ENCODE measurements at regions not wholly inside any gene's neighbourhood (a gene's known extent, or its start where the extent isn't known, plus 50 kb on each side); places are given as distances from the start of the nearest gene placed in this dataset.

DNA sequence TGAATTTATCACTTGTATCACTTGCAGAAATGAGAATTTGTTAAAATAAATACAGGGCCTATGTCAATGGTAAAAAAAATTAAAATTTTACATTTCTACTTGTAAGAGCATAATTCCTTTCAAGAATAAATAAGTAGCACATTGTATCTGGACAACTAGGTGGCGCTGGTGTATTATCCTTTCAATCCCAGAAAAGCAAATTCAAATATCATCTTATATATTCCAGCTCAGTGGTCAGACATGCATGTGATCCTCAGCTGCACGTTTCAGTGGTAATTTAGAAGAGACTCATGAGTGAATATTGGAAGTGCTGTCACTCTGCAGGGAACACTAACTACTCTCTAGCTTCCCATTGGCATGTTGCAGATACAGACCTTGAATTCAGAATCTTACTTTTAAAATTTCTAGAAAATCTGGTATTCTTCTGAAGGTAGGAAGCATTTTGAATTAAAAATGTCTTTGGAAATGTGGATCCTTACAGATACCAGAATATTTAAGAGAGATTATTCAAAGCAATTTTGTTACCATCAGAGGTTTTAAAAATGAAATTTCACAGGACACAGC lies 1414.7 kb upstream of the TENM3 start:
- H3K27me3 ChIP-seq (ENCODE audit: insufficient read depth, low read length), result no peaks in the 10 kb centered on the region
- no peaks in the 10 kb centered on the region for H3K36me3 ChIP-seq (ENCODE audit: control insufficient read depth in 1 of 2, insufficient read depth in 2 of 2, low read length in 2 of 2)
- H3K4me3 ChIP-seq (replicated peaks in 1 of 2; ENCODE audit: low read depth in 1 of 2, low read length in 2 of 2), result no peak overlapping the region
- H3K9ac ChIP-seq (ENCODE audit: low read length), result no peak overlapping the region
- BruUV-seq (replicated peaks), result no TSS peak
- no peak overlapping the region for H3K27ac ChIP-seq (ENCODE audit: low read depth, low read length)
- TF ChIP-seq, protein P1, sequence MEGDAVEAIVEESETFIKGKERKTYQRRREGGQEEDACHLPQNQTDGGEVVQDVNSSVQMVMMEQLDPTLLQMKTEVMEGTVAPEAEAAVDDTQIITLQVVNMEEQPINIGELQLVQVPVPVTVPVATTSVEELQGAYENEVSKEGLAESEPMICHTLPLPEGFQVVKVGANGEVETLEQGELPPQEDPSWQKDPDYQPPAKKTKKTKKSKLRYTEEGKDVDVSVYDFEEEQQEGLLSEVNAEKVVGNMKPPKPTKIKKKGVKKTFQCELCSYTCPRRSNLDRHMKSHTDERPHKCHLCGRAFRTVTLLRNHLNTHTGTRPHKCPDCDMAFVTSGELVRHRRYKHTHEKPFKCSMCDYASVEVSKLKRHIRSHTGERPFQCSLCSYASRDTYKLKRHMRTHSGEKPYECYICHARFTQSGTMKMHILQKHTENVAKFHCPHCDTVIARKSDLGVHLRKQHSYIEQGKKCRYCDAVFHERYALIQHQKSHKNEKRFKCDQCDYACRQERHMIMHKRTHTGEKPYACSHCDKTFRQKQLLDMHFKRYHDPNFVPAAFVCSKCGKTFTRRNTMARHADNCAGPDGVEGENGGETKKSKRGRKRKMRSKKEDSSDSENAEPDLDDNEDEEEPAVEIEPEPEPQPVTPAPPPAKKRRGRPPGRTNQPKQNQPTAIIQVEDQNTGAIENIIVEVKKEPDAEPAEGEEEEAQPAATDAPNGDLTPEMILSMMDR (IDR thresholded peaks at IDR 0.05 in 2 of 3, conservative IDR thresholded peaks at IDR 0.05 in 1 of 3; ENCODE audit: borderline replicate concordance in 1 of 3, insufficient read depth in 1 of 3, low read depth in 2 of 3, low read length in 2 of 3), result peak; percentile 52 to 82 (median 69)
- peak; percentile 39 for TF ChIP-seq YY1 (IDR thresholded peaks at IDR 0.05; ENCODE audit: extremely low read depth, insufficient replicate concordance, low read depth, low read length)
- TF ChIP-seq FOSL1 (IDR thresholded peaks at IDR 0.05; ENCODE audit: low read depth), result no peak
- TF ChIP-seq TCF7L2 (IDR thresholded peaks at IDR 0.05; ENCODE audit: borderline replicate concordance, extremely low read depth, insufficient read depth, insufficient read length), result no peak
- TF ChIP-seq RAD21 (IDR thresholded peaks at IDR 0.05; ENCODE audit: low read depth), result peak; percentile 87
- no peak for TF ChIP-seq POLR2AphosphoS5 (IDR thresholded peaks at IDR 0.05; ENCODE audit: low read depth, low read length)
- TF ChIP-seq SRF (IDR thresholded peaks at IDR 0.05; ENCODE audit: low read depth), result no peak
- RAD21 ChIA-PET (ENCODE audit: low non-redundant PET in 1 of 2, low total read pairs in 2 of 2, uncharacterized antibody in 2 of 2, unreplicated experiment in 2 of 2), result no interaction called here
- POLR2A ChIA-PET, result no interaction called here
- CTCF ChIA-PET, result interaction anchor here (0.6 to 2.0 kb wide), 9 partner anchors 9 to 700 kb away, joined by 3 to 7 read pairs (median 5); no protein-coding TSS in a partner anchor
- H4K20me1 ChIP-seq (ENCODE audit: insufficient read depth), result no peaks in the 10 kb centered on the region
- DNase-seq (ENCODE audit: low read depth, low spot score) (peak; percentile 69), ATAC-seq (peak; percentile 64)
- intact Hi-C loops (cut with micrococcal nuclease), result loop anchor here (1.0 to 5.0 kb wide), 6 partner anchors 119 to 1978 kb away; no protein-coding TSS in a partner anchor
- no peaks in the 10 kb centered on the region for H3K9me3 ChIP-seq (ENCODE audit: control insufficient read depth in 1 of 2, insufficient read depth in 1 of 2, low read depth in 1 of 2, low read length in 2 of 2)
- H3K4me1 ChIP-seq (ENCODE audit: control insufficient read depth in 1 of 2, insufficient read depth in 2 of 2, low read length in 2 of 2), result peaks cover 0 to 7% of the 10 kb centered on the region in 2 experiments; a peak in 3 of 4 replicates
- H3K79me2 ChIP-seq (ENCODE audit: insufficient read depth, low read length), result no peaks in the 10 kb centered on the region
- H2AFZ ChIP-seq (ENCODE audit: low read depth, low read length, poor library complexity, severe bottlenecking), result no peak overlapping the region
- no peaks in the 10 kb centered on the region for H3K9me2 ChIP-seq (ENCODE audit: insufficient read depth)
- no peak overlapping the region for H3K4me2 ChIP-seq (ENCODE audit: low read length)

All from HCT116 (cell line).